IMR-90 (cell line): ENCODE measurements at regions not wholly inside any gene's neighbourhood (a gene's known extent, or its start where the extent isn't known, plus 50 kb on each side); places are given as distances from the start of the nearest gene placed in this dataset.

Experiments used
- ATAC-seq: fragments of 200-7000 bp; cut with Tn5 transposase; 2 replicates; pipeline ENCODE4 v1.9.1; 2020; ENCODE audit warnings: low read depth, mild to moderate bottlenecking, moderate library complexity
- BruUV-seq: library from RNA; stranded (reverse); fragments of 400-500 nt; replicated peaks from 2 replicates; lab custom pipeline; 2021; lab: Mats Ljungman, UMichigan
- CTCF ChIA-PET: fragments of 300-600 bp; formaldehyde crosslinking; extraction: SDS; loops from one replicate; lab custom pipeline; 2021; ENCODE audit warnings: antibody characterized with exemption; lab: Yijun Ruan, JAX
- POLR2A ChIA-PET: fragments of 300-600 bp; sonication (Branson Sonifier 250); formaldehyde crosslinking; loops from one replicate; lab custom pipeline; 2022; ENCODE audit warnings: antibody characterized with exemption; ENCODE audit not compliant: unreplicated experiment; lab: Charles Lee
- DNase-seq: peaks from one replicate; pipeline ENCODE4 v3.0.0; 2013
- H2AFZ ChIP-seq: replicated peaks from 2 replicates; pipeline ENCODE3; 2013; ENCODE audit warnings: low read length, mild to moderate bottlenecking; ENCODE audit not compliant: poor library complexity
- H2AK5ac ChIP-seq: 2 replicates; pipeline ENCODE4 v1.6.1; 2013; ENCODE audit warnings: low read depth, low read length, inconsistent platforms
- H2AK9ac ChIP-seq: replicated peaks from 2 replicates; pipeline ENCODE3; 2013; ENCODE audit warnings: mild to moderate bottlenecking, low read depth, low read length, moderate library complexity; ENCODE audit not compliant: poor library complexity
- H2BK120ac ChIP-seq: 2 replicates; pipeline ENCODE4 v1.6.1; 2013; ENCODE audit warnings: low read depth, low read length, inconsistent platforms
- H2BK15ac ChIP-seq: 3 replicates; pipeline ENCODE4 v1.6.1; 2013; ENCODE audit warnings: low read depth, low read length, inconsistent platforms
- H2BK20ac ChIP-seq: 2 replicates; pipeline ENCODE4 v1.6.1; 2013; ENCODE audit warnings: low read depth, mild to moderate bottlenecking, inconsistent platforms, low read length, moderate library complexity
- H2BK5ac ChIP-seq: 2 replicates; pipeline ENCODE4 v1.6.1; 2013; ENCODE audit warnings: mild to moderate bottlenecking, low read depth, low read length, inconsistent platforms; ENCODE audit not compliant: poor library complexity, severe bottlenecking
- H3K14ac ChIP-seq: replicated peaks from 2 replicates; pipeline ENCODE4 v1.6.1; 2013; ENCODE audit warnings: low read depth, low read length, inconsistent platforms
- H3K18ac ChIP-seq: 2 replicates; pipeline ENCODE4 v1.6.1; 2013; ENCODE audit warnings: low read depth, low read length, control low read depth
- H3K23ac ChIP-seq: 2 replicates; pipeline ENCODE4 v1.6.1; 2013; ENCODE audit warnings: low read depth, low read length, inconsistent platforms
- H3K27ac ChIP-seq: 2 replicates; pipeline ENCODE4 v1.5.1; 2013; ENCODE audit warnings: mild to moderate bottlenecking, control low read depth, low read length; ENCODE audit not compliant: insufficient read depth
- H3K27me3 ChIP-seq: 2 replicates; pipeline ENCODE4 v1.6.1; 2013; ENCODE audit warnings: low read length; ENCODE audit not compliant: control insufficient read depth, insufficient read depth
- H3K36me3 ChIP-seq: 2 replicates; pipeline ENCODE4 v1.6.1; 2013; ENCODE audit warnings: low read length, mixed read lengths; ENCODE audit not compliant: control insufficient read depth, insufficient read depth
- H3K4ac ChIP-seq: 2 replicates; pipeline ENCODE4 v1.6.1; 2013; ENCODE audit warnings: low read depth, low read length, inconsistent platforms
- H3K4me1 ChIP-seq: 2 replicates; pipeline ENCODE4 v1.6.1; 2013; ENCODE audit warnings: low read length, mixed read lengths; ENCODE audit not compliant: control insufficient read depth, insufficient read depth
- H3K4me2 ChIP-seq: 2 replicates; pipeline ENCODE4 v1.6.1; 2013; ENCODE audit warnings: low read depth, mild to moderate bottlenecking, control low read depth, low read length, moderate library complexity
- H3K4me3 ChIP-seq: 2 replicates; pipeline ENCODE4 v1.5.1; 2013; ENCODE audit warnings: low read depth, mild to moderate bottlenecking, control low read depth, low read length, moderate library complexity; ENCODE audit not compliant: insufficient read depth
- H3K56ac ChIP-seq: 2 replicates; pipeline ENCODE4 v1.6.1; 2013; ENCODE audit warnings: low read length, inconsistent platforms; ENCODE audit not compliant: insufficient read depth; ENCODE audit errors: extremely low read depth
- H3K79me1 ChIP-seq, 2 experiments: 2 replicates each; pipeline ENCODE4 v1.6.1; 2013; ENCODE audit warnings: low read length in 2 of 2, inconsistent platforms in 1 of 2, low read depth in 1 of 2
- H3K9ac ChIP-seq: 2 replicates; pipeline ENCODE4 v1.6.1; 2013; ENCODE audit warnings: low read depth, low read length, control low read depth
- H3K9me1 ChIP-seq: 2 replicates; pipeline ENCODE4 v1.6.1; 2013; ENCODE audit warnings: low read length, inconsistent platforms; ENCODE audit not compliant: insufficient read depth
- H3K9me3 ChIP-seq: 2 replicates; pipeline ENCODE4 v1.6.1; 2013; ENCODE audit warnings: low read length; ENCODE audit not compliant: control insufficient read depth, insufficient read depth
- H4K20me1 ChIP-seq: 2 replicates; pipeline ENCODE4 v1.6.1; 2013; ENCODE audit warnings: low read length, inconsistent platforms; ENCODE audit not compliant: insufficient read depth
- H4K5ac ChIP-seq: 2 replicates; pipeline ENCODE4 v1.6.1; 2013; ENCODE audit warnings: mild to moderate bottlenecking, low read depth, low read length, control low read depth
- H4K8ac ChIP-seq, 2 experiments: 2 replicates each; pipeline ENCODE4 v1.6.1; 2013; ENCODE audit warnings: low read depth in 2 of 2, low read length in 2 of 2, control low read depth in 1 of 2, inconsistent platforms in 1 of 2
- H4K91ac ChIP-seq: 2 replicates; pipeline ENCODE4 v1.6.1; 2013; ENCODE audit warnings: low read depth, low read length, inconsistent platforms; ENCODE audit not compliant: insufficient read depth
- CHD1 ChIP-seq: IDR thresholded peaks from 2 replicates; pipeline ENCODE4 v1.6.1; 2012; ENCODE audit warnings: low read depth, low read length, improper control_type of control experiment
- WGBS, 2 experiments: methylation state at CpG; one replicate each; pipeline versions ENCODE4 v1.1.5 to v1.1.7; 2013; ENCODE audit warnings: missing lambda C conversion rate in 2 of 2; ENCODE audit not compliant: insufficient read length in 1 of 2; ENCODE audit errors: extremely low coverage in 2 of 2; 5-methylcytosine and 5-hydroxymethylcytosine counted together
- dilution Hi-C: fragments of 300-500 bp; cut with HindIII; formaldehyde crosslinking; loops from one replicate; pipeline ENCODE4 v1.14.3; 2018; ENCODE audit warnings: low sequenced_read_pairs; ENCODE audit not compliant: unreplicated experiment
- in situ Hi-C: fragments of 300-500 bp; cut with MboI; formaldehyde crosslinking; loops from 3 replicates; pipeline ENCODE4 v1.14.3; 2019; ENCODE audit warnings: low sequenced_read_pairs, inconsistent platforms, mixed read lengths
- intact Hi-C: fragments of 100-400 bp; cut with micrococcal nuclease; formaldehyde crosslinking; loops from 2 replicates; pipeline ENCODE4 v1.10.0; 2022

DNA sequence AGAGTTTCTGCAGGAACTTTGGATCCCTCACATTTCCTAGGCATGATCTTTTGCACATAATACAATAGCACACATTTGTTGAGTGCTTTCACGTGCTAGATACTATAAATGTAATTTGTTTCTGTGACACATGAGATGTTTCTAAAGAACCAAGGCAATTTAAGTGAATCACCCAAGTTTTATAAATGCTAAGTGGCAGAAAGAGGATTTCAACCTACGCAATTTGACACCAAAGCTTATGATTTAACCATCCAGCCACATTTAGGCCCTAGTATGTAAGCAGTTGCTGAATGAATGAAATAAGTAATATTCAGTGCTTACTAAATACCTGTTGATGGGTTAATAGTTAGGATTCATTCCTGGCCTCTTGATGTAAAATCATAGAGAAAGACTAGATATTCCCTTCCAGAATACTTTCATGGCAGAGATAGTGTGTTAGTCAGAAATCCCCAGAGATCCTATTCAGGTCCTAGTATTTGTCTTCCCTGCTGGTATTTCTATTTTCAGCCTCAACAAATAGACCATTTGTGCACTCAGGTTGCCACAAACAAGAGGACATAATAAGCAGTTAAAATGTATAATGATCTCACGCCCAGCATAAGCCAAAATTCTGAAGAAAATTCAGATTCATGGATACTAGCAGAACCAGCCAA is 572.6 kb downstream of the IPMK start:
- Histone ChIP-seq H3K9ac (no peak overlapping the region), H2BK5ac (peak overlapping the region; percentile 0), H3K9me1 (no peaks in the 10 kb centered on the region), H4K91ac (no peak overlapping the region), H3K9me3 (no peaks in the 10 kb centered on the region), H4K8ac (no peak overlapping the region), H3K27me3 (no peaks in the 10 kb centered on the region), H3K18ac (peak overlapping the region; percentile 16; the same call in 1 of the 2 replicates), H3K4me3 (no peak overlapping the region), H2BK120ac (0 out of 2 replicates have a peak overlapping the region, but pooled peaks have one; percentile 42), H4K5ac (no peak overlapping the region), H2BK20ac (no peak overlapping the region), H2BK15ac (no peak overlapping the region), H4K20me1 (no peaks in the 10 kb centered on the region), H2AK9ac (no peak overlapping the region), H3K27ac (no peak overlapping the region), H3K4ac (no peak overlapping the region), H3K36me3 (no peaks in the 10 kb centered on the region), H3K4me2 (no peak overlapping the region), H3K79me1 (no peaks in the 10 kb centered on the region), H2AFZ (no peak overlapping the region), H3K23ac (no peak overlapping the region), H3K14ac (no peak overlapping the region), H3K4me1 (peaks cover 4% of the 10 kb centered on the region; the same call in 1 of the 2 replicates), H2AK5ac (no peak overlapping the region), H3K56ac (no peak overlapping the region)
- dilution Hi-C loops (no loop called here), intact Hi-C loops (no loop called here), in situ Hi-C loops (no loop called here)
- no CpG with 5 or more reads among the region's 3 CpGs for WGBS, 2 experiments
- BruUV-seq: no TSS peak
- CTCF ChIA-PET: no interaction called here
- no peak for TF ChIP-seq CHD1
- DNase-seq (peak; percentile 26), ATAC-seq (no peak)
- POLR2A ChIA-PET: no interaction called here
